GM06990 (cell line): ENCODE measurements at regions not wholly inside any gene's neighbourhood (a gene's known extent, or its start where the extent isn't known, plus 50 kb on each side); places are given as distances from the start of the nearest gene placed in this dataset.

Experiments
- DNase-seq: peaks from one replicate; pipeline ENCODE4 v3.0.0-alpha.2; 2011; ENCODE audit not compliant: insufficient read length; ENCODE audit errors: extremely low read depth
- H3K27me3 ChIP-seq: replicated peaks from 2 replicates; pipeline ENCODE4 v1.6.0; 2011; ENCODE audit warnings: low read length; ENCODE audit not compliant: control insufficient read depth, insufficient read depth
- H3K36me3 ChIP-seq: 2 replicates; pipeline ENCODE4 v1.5.1; 2011; ENCODE audit warnings: low read length; ENCODE audit not compliant: control insufficient read depth, insufficient read depth
- H3K4me3 ChIP-seq: replicated peaks from 2 replicates; pipeline ENCODE4 v1.5.1; 2011; ENCODE audit warnings: low read depth, mild to moderate bottlenecking, control low read depth, low read length
- CTCF ChIP-seq: IDR thresholded peaks from 2 replicates; pipeline ENCODE4 v1.5.1; 2011; ENCODE audit warnings: low read length, control low read depth, mild to moderate bottlenecking, inconsistent platforms; ENCODE audit not compliant: insufficient read depth, poor library complexity, severe bottlenecking

- Histone ChIP-seq H3K27me3 (no peaks in the 10 kb centered on the region), H3K4me3 (no peak overlapping the region), H3K36me3 (no peaks in the 10 kb centered on the region)
- no peak for DNase-seq
- TF ChIP-seq CTCF: no peak
Observed at GRCh38 chr12:70149013-70149412, 94.2 kb upstream of the CNOT2 start.

GRCh38 chr12:70149665-70150064 lies 93.6 kb upstream of the CNOT2 start:
- Histone ChIP-seq H3K36me3 (no peaks in the 10 kb centered on the region), H3K4me3 (no peak overlapping the region), H3K27me3 (no peaks in the 10 kb centered on the region)
- no peak for DNase-seq
- no peak for TF ChIP-seq CTCF

- H3K4me3 ChIP-seq: no peak overlapping the region
- DNase-seq: no peak
- no peak for TF ChIP-seq CTCF
- H3K36me3 ChIP-seq: no peaks in the 10 kb centered on the region
- H3K27me3 ChIP-seq: no peaks in the 10 kb centered on the region
Observed at GRCh38 chr12:70150230-70150629, 93.0 kb upstream of the CNOT2 start.

- no peak for DNase-seq
- Histone ChIP-seq H3K27me3 (no peaks in the 10 kb centered on the region), H3K4me3 (no peak overlapping the region), H3K36me3 (no peaks in the 10 kb centered on the region)
- no peak for TF ChIP-seq CTCF
Observed at GRCh38 chr12:70151993-70152392, 91.2 kb upstream of the CNOT2 start.

GRCh38 chr12:70154087-70154638 lies 89.1 kb upstream of the CNOT2 start:
- Histone ChIP-seq H3K36me3 (no peaks in the 10 kb centered on the region), H3K4me3 (no peak overlapping the region), H3K27me3 (no peaks in the 10 kb centered on the region)
- TF ChIP-seq CTCF: no peak
- DNase-seq: no peak
